ENCODE measurements at regions not wholly inside any gene's neighbourhood (a gene's known extent, or its start where the extent isn't known, plus 50 kb on each side); places are given as distances from the start of the nearest gene placed in this dataset.
"Not testable (repeated sequence)": the region's sequence is repeated elsewhere in the genome, so short reads cannot be mapped to it uniquely, and the experiment has no call there.

GRCh38 chr6:119734227-119734626, 384.7 kb upstream of the MAN1A1 start:
- Histone ChIP-seq H3K9me3 (no peaks in the 10 kb centered on the region), H3K36me3 (no peaks in the 10 kb centered on the region), H3K27me3 (no peaks in the 10 kb centered on the region), H3K4me3 (no peak overlapping the region), H3K4me1 (no peaks in the 10 kb centered on the region), H3K27ac (no peak overlapping the region)
- intact Hi-C loops (cut with DNase I): no loop called here
- ATAC-seq (no peak), FAIRE-seq (no peak), DNase-seq (no peak)
- no peak for TF ChIP-seq CTCF (IDR thresholded peaks at IDR 0.05)
- 95 to 98% methylated on average over 1 of the region's 1 CpG for WGBS, 2 donors

- H3K27ac ChIP-seq: peak overlapping the region in 2 of 4 donors; percentile 69 to 73
- no peak for DNase-seq
- H3K9me3 ChIP-seq: no peaks in the 10 kb centered on the region
- no peaks in the 10 kb centered on the region for H3K27me3 ChIP-seq
- peak overlapping the region in 2 of 4 donors; percentile 31 to 40 for H3K4me3 ChIP-seq
- WGBS, 2 donors: 47 to 65% methylated on average over 3 of the region's 3 CpGs
- no peaks in the 10 kb centered on the region for H3K4me1 ChIP-seq
- TF ChIP-seq CTCF (IDR thresholded peaks at IDR 0.05): no peak
- FAIRE-seq: no peak
- H3K36me3 ChIP-seq: no peaks in the 10 kb centered on the region
- intact Hi-C loops (cut with DNase I): no loop called here
- ATAC-seq: peak in 1 of 4 donors; percentile 26
These were observed 379.4 kb upstream of the MAN1A1 start for GRCh38 chr6:119728935-119729334.

DNA sequence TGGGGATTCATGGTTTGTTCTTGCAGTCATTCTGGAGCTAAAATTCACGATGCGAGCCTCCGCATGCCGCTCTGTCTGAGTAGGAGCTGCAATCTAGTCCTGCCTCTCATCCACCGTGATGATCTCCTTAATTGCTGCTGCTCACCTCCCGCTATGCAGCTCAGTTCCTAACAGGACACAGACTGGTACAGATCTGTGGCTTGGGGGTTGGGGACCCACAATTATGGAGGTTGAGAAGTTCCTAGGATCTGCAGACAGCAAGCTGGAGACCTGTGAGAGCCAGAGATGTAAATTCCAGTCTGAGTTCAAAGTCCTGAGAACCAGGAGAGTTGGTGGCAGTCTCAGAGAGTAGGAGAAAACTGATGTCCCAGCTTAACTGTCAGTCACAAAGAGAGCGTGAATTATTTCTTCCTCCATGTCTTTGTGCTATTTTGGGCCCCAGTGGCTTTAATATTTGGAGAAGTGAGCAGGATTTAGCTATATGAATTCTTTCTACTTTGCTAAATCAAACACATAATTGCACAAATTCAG, 378.7 kb upstream of the MAN1A1 start:
- no peaks in the 10 kb centered on the region for H3K27me3 ChIP-seq
- 47 to 50% methylated on average over 7 of the region's 7 CpGs for WGBS, 2 donors
- H3K36me3 ChIP-seq: no peaks in the 10 kb centered on the region
- no peaks in the 10 kb centered on the region for H3K9me3 ChIP-seq
- intact Hi-C loops (cut with DNase I): no loop called here
- TF ChIP-seq CTCF (IDR thresholded peaks at IDR 0.05): no peak
- H3K4me3 ChIP-seq: peak overlapping the region in 3 of 4 donors; percentile 10 to 40 (median 31)
- no peak for FAIRE-seq
- H3K27ac ChIP-seq: peak overlapping the region in 3 of 4 donors; percentile 38 to 73 (median 69)
- no peaks in the 10 kb centered on the region for H3K4me1 ChIP-seq
- ATAC-seq: peak; percentile 66 to 85 (median 78)
- DNase-seq: peak in 1 of 6 donors; percentile 25

DNA sequence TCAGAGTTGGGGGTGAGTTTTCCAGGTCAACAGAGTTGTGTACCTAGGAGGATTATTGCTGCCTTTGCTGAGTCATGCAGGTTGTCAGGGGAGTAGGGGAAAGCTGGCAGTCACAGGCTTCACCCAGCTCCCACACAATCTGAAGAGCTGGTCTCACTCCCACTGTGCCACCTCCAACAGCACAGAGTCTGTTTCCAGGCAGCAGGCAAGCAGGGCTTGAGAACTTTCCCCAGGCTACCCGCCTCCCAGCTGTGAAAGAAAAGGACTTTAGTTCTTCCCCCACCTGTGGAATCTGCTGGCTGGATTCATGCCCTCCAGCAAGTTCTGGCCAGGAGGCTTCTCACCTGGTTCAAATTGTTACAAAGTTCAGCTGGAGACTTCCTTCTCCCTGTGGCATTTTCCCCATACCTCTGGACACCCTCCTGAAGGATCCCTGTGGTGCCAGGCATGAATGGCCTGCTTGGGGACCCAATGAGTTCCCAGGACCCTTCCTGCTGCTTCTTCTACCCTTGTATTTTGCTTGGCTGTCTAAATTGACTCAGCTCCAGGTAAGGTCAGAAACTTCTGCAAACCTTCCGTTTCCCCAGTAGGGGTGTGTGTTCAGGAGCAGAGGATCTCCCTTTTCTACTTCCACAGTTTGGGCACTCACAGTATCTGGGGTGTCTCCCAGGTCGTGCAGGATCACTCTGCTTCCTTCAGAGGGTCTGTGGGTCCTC, 378.1 kb upstream of the MAN1A1 start:
- 20 to 27% methylated on average over 2 to 3 of the region's 3 CpGs for WGBS, 2 donors
- no peak for FAIRE-seq
- peak in 1 of 4 donors; percentile 20 for TF ChIP-seq CTCF (IDR thresholded peaks at IDR 0.05)

GRCh38 chr6:119726912-119727311, 377.4 kb upstream of the MAN1A1 start:
- FAIRE-seq; H3K4me3 ChIP-seq; H3K9me3 ChIP-seq; intact Hi-C loops (cut with DNase I); H3K4me1 ChIP-seq; DNase-seq; ATAC-seq; H3K27me3 ChIP-seq; H3K36me3 ChIP-seq: not testable (repeated sequence)
- peak overlapping the region in 2 of 4 donors; percentile 69 to 73 for H3K27ac ChIP-seq

More for the DNA sequence above, 378.1 kb upstream of the MAN1A1 start:
- intact Hi-C loops (cut with DNase I): no loop called here
- H3K27ac ChIP-seq: peak overlapping the region; percentile 4 to 73 (median 54)
- no peaks in the 10 kb centered on the region for H3K4me1 ChIP-seq
- ATAC-seq (peak; percentile 85 to 91 (median 88)), DNase-seq (peak; percentile 31 to 79 (median 49))
- no peaks in the 10 kb centered on the region for H3K9me3 ChIP-seq
- H3K27me3 ChIP-seq: no peaks in the 10 kb centered on the region
- H3K4me3 ChIP-seq: peak overlapping the region in 3 of 4 donors; percentile 10 to 40 (median 31)
- H3K36me3 ChIP-seq: no peaks in the 10 kb centered on the region
